ENCODE measurements at regions not wholly inside any gene's neighbourhood (a gene's known extent, or its start where the extent isn't known, plus 50 kb on each side); places are given as distances from the start of the nearest gene placed in this dataset.

DNA sequence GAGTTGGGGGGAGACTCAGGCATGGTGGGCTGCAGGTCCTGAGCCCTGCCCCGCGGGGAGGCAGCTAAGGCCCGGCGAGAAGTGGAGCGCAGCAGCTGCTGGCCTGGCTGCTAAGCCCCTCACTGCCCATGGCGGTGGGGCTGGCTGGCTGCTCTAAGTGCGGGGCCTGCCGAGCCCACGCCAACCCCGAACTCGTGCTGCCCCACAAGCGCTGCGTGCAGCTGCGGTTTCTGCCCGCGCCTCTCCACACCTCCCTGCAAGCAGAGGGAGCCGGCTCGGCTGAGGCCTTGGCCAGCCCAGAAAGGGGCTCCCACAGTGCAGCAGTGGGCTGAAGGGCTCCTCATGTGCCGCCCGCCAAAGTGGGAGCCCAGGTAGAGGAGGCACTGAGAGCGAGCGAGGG, 1355.1 kb upstream of the WWC1 start:
- Histone ChIP-seq H4K8ac (ENCODE audit: low read depth, low read length) (no peak overlapping the region), H3K27ac (ENCODE audit: low read depth, low read length) (no peak overlapping the region), H4K91ac (ENCODE audit: low read depth, low read length) (no peak overlapping the region), H2BK5ac (ENCODE audit: low read depth, low read length, poor library complexity) (no peak overlapping the region), H2AFZ (ENCODE audit: insufficient read depth, low read length, poor library complexity) (no peak overlapping the region), H3K79me1 (ENCODE audit: low read length) (no peaks in the 10 kb centered on the region), H3K4me1 (ENCODE audit: control insufficient read depth in 1 of 2, insufficient read depth in 2 of 2, low read length in 2 of 2) (no peaks in the 10 kb centered on the region), H3K14ac (ENCODE audit: low read length) (no peak overlapping the region), H3K18ac (ENCODE audit: low read length) (no peak overlapping the region), H3K4me2 (ENCODE audit: low read length) (no peak overlapping the region), H3K23ac (ENCODE audit: low read length) (no peak overlapping the region), H4K12ac (ENCODE audit: low read depth, low read length) (no peak overlapping the region), H2BK12ac (ENCODE audit: low read length) (no peak overlapping the region), H3K9ac (ENCODE audit: low read length) (no peak overlapping the region), H2BK120ac (ENCODE audit: insufficient read depth, low read length, poor library complexity) (no peak overlapping the region), H3K36me3 (ENCODE audit: control insufficient read depth in 1 of 2, insufficient read depth in 2 of 2, low read length in 2 of 2) (no peaks in the 10 kb centered on the region), H3K27me3 (ENCODE audit: insufficient read depth, low read length) (no peaks in the 10 kb centered on the region), H2AK5ac (ENCODE audit: low read length) (no peak overlapping the region), H3K79me2 (ENCODE audit: control insufficient read depth, insufficient read depth, low read length, poor library complexity) (no peaks in the 10 kb centered on the region), H3K9me3 (ENCODE audit: insufficient read depth, low read depth, low read length) (peaks cover 3% of the 10 kb centered on the region), H3K4ac (ENCODE audit: low read depth, low read length) (no peak overlapping the region), H3K4me3 (ENCODE audit: low read depth, low read length) (no peak overlapping the region)
- no CpG with 5 or more reads among the region's 22 CpGs for WGBS (ENCODE audit: extremely low coverage, insufficient coverage, insufficient read length)
- DNase-seq = no peak

- no peak overlapping the region for H3K18ac ChIP-seq (ENCODE audit: low read length)
- H4K8ac ChIP-seq (ENCODE audit: low read depth, low read length) = no peak overlapping the region
- DNase-seq = no peak
- H3K23ac ChIP-seq (ENCODE audit: low read length) = no peak overlapping the region
- H2BK120ac ChIP-seq (ENCODE audit: insufficient read depth, low read length, poor library complexity) = no peak overlapping the region
- peaks cover 3% of the 10 kb centered on the region for H3K9me3 ChIP-seq (ENCODE audit: insufficient read depth, low read depth, low read length)
- H3K4ac ChIP-seq (ENCODE audit: low read depth, low read length) = no peak overlapping the region
- no peak overlapping the region for H2BK5ac ChIP-seq (ENCODE audit: low read depth, low read length, poor library complexity)
- H3K4me1 ChIP-seq (ENCODE audit: control insufficient read depth in 1 of 2, insufficient read depth in 2 of 2, low read length in 2 of 2) = no peaks in the 10 kb centered on the region
- no peaks in the 10 kb centered on the region for H3K79me2 ChIP-seq (ENCODE audit: control insufficient read depth, insufficient read depth, low read length, poor library complexity)
- no peak overlapping the region for H3K4me2 ChIP-seq (ENCODE audit: low read length)
- no peaks in the 10 kb centered on the region for H3K27me3 ChIP-seq (ENCODE audit: insufficient read depth, low read length)
- no peak overlapping the region for H4K91ac ChIP-seq (ENCODE audit: low read depth, low read length)
- H4K12ac ChIP-seq (ENCODE audit: low read depth, low read length) = no peak overlapping the region
- H2BK12ac ChIP-seq (ENCODE audit: low read length) = no peak overlapping the region
- no peaks in the 10 kb centered on the region for H3K79me1 ChIP-seq (ENCODE audit: low read length)
- H3K4me3 ChIP-seq (ENCODE audit: low read depth, low read length) = no peak overlapping the region
- no peak overlapping the region for H3K9ac ChIP-seq (ENCODE audit: low read length)
- H3K14ac ChIP-seq (ENCODE audit: low read length) = no peak overlapping the region
- no CpG with 5 or more reads among the region's 2 CpGs for WGBS (ENCODE audit: extremely low coverage, insufficient coverage, insufficient read length)
- no peak overlapping the region for H3K27ac ChIP-seq (ENCODE audit: low read depth, low read length)
- H3K36me3 ChIP-seq (ENCODE audit: control insufficient read depth in 1 of 2, insufficient read depth in 2 of 2, low read length in 2 of 2) = no peaks in the 10 kb centered on the region
- no peak overlapping the region for H2AFZ ChIP-seq (ENCODE audit: insufficient read depth, low read length, poor library complexity)
- no peak overlapping the region for H2AK5ac ChIP-seq (ENCODE audit: low read length)
Observed at GRCh38 chr5:166938071-166938470, 1353.4 kb upstream of the WWC1 start.

- no peak for DNase-seq
- Histone ChIP-seq H3K4me3 (ENCODE audit: low read depth, low read length) (no peak overlapping the region), H2BK12ac (ENCODE audit: low read length) (no peak overlapping the region), H4K8ac (ENCODE audit: low read depth, low read length) (no peak overlapping the region), H3K23ac (ENCODE audit: low read length) (no peak overlapping the region), H3K27me3 (ENCODE audit: insufficient read depth, low read length) (no peaks in the 10 kb centered on the region), H2BK5ac (ENCODE audit: low read depth, low read length, poor library complexity) (no peak overlapping the region), H3K4me1 (ENCODE audit: control insufficient read depth in 1 of 2, insufficient read depth in 2 of 2, low read length in 2 of 2) (no peaks in the 10 kb centered on the region), H3K18ac (ENCODE audit: low read length) (no peak overlapping the region), H3K9ac (ENCODE audit: low read length) (no peak overlapping the region), H3K27ac (ENCODE audit: low read depth, low read length) (no peak overlapping the region), H3K14ac (ENCODE audit: low read length) (no peak overlapping the region), H3K4ac (ENCODE audit: low read depth, low read length) (no peak overlapping the region), H3K9me3 (ENCODE audit: insufficient read depth, low read depth, low read length) (no peaks in the 10 kb centered on the region), H2AK5ac (ENCODE audit: low read length) (no peak overlapping the region), H3K4me2 (ENCODE audit: low read length) (no peak overlapping the region), H4K91ac (ENCODE audit: low read depth, low read length) (no peak overlapping the region), H4K12ac (ENCODE audit: low read depth, low read length) (no peak overlapping the region), H3K79me2 (ENCODE audit: control insufficient read depth, insufficient read depth, low read length, poor library complexity) (no peaks in the 10 kb centered on the region), H2AFZ (ENCODE audit: insufficient read depth, low read length, poor library complexity) (no peak overlapping the region), H2BK120ac (ENCODE audit: insufficient read depth, low read length, poor library complexity) (no peak overlapping the region), H3K79me1 (ENCODE audit: low read length) (no peaks in the 10 kb centered on the region), H3K36me3 (ENCODE audit: control insufficient read depth in 1 of 2, insufficient read depth in 2 of 2, low read length in 2 of 2) (no peaks in the 10 kb centered on the region)
- no CpG with 5 or more reads among the region's 1 CpG for WGBS (ENCODE audit: extremely low coverage, insufficient coverage, insufficient read length)
Observed at GRCh38 chr5:166942948-166943347, 1348.5 kb upstream of the WWC1 start.

DNA sequence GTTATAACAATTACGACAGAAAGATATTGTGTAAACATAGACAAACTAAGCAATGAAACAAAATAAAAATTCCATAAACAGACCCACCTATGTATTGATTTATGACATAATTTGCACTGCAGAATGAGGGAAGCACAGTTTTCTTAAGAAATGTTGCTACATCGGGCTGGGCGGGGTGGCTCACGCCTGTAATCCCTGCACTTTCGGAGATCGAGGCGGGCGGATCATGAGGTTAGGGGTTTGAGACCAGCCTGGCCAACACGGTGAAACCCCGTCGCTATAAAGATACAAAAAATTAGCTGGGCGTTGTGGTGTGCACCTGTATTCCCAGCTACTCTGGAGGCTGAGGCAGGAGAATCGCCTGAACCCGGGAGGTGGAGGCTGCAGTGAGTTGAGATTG, 1344.4 kb upstream of the WWC1 start:
- H3K4ac ChIP-seq (ENCODE audit: low read depth, low read length) = no peak overlapping the region
- H3K79me1 ChIP-seq (ENCODE audit: low read length) = no peaks in the 10 kb centered on the region
- no peaks in the 10 kb centered on the region for H3K27me3 ChIP-seq (ENCODE audit: insufficient read depth, low read length)
- no peak overlapping the region for H3K4me3 ChIP-seq (ENCODE audit: low read depth, low read length)
- H4K8ac ChIP-seq (ENCODE audit: low read depth, low read length) = no peak overlapping the region
- no peaks in the 10 kb centered on the region for H3K79me2 ChIP-seq (ENCODE audit: control insufficient read depth, insufficient read depth, low read length, poor library complexity)
- no peaks in the 10 kb centered on the region for H3K36me3 ChIP-seq (ENCODE audit: control insufficient read depth in 1 of 2, insufficient read depth in 2 of 2, low read length in 2 of 2)
- H3K27ac ChIP-seq (ENCODE audit: low read depth, low read length) = no peak overlapping the region
- no peak overlapping the region for H4K12ac ChIP-seq (ENCODE audit: low read depth, low read length)
- no peak overlapping the region for H2AK5ac ChIP-seq (ENCODE audit: low read length)
- no peak overlapping the region for H2AFZ ChIP-seq (ENCODE audit: insufficient read depth, low read length, poor library complexity)
- no peak overlapping the region for H2BK120ac ChIP-seq (ENCODE audit: insufficient read depth, low read length, poor library complexity)
- no peak for DNase-seq
- no peak overlapping the region for H4K91ac ChIP-seq (ENCODE audit: low read depth, low read length)
- H3K4me1 ChIP-seq (ENCODE audit: control insufficient read depth in 1 of 2, insufficient read depth in 2 of 2, low read length in 2 of 2) = no peaks in the 10 kb centered on the region
- no peak overlapping the region for H2BK12ac ChIP-seq (ENCODE audit: low read length)
- H3K23ac ChIP-seq (ENCODE audit: low read length) = no peak overlapping the region
- no peak overlapping the region for H3K14ac ChIP-seq (ENCODE audit: low read length)
- H2BK5ac ChIP-seq (ENCODE audit: low read depth, low read length, poor library complexity) = no peak overlapping the region
- WGBS (ENCODE audit: extremely low coverage, insufficient coverage, insufficient read length) = no CpG with 5 or more reads among the region's 14 CpGs
- no peak overlapping the region for H3K18ac ChIP-seq (ENCODE audit: low read length)
- no peak overlapping the region for H3K9ac ChIP-seq (ENCODE audit: low read length)
- no peaks in the 10 kb centered on the region for H3K9me3 ChIP-seq (ENCODE audit: insufficient read depth, low read depth, low read length)
- no peak overlapping the region for H3K4me2 ChIP-seq (ENCODE audit: low read length)

All from trophoblast cell (in vitro differentiated cells and primary cell).